GM21737 (cell line): ENCODE measurements at regions not wholly inside any gene's neighbourhood (a gene's known extent, or its start where the extent isn't known, plus 50 kb on each side); places are given as distances from the start of the nearest gene placed in this dataset.
"Not testable (repeated sequence)": the region's sequence is repeated elsewhere in the genome, so short reads cannot be mapped to it uniquely, and the experiment has no call there.

Experiments used
- ATAC-seq: cut with Tn5 transposase; IDR thresholded peaks from one replicate; pipeline ENCODE4 v1.9.1; 2021; ENCODE audit warnings: mild to moderate bottlenecking, moderate library complexity; ENCODE audit not compliant: unreplicated experiment

- not testable (repeated sequence) for ATAC-seq
These were observed 91.0 kb upstream of the SPDYE9 start for GRCh38 chr7:73176813-73177212.

- not testable (repeated sequence) for ATAC-seq
These were observed 89.5 kb upstream of the SPDYE9 start for GRCh38 chr7:73175322-73175721.

DNA sequence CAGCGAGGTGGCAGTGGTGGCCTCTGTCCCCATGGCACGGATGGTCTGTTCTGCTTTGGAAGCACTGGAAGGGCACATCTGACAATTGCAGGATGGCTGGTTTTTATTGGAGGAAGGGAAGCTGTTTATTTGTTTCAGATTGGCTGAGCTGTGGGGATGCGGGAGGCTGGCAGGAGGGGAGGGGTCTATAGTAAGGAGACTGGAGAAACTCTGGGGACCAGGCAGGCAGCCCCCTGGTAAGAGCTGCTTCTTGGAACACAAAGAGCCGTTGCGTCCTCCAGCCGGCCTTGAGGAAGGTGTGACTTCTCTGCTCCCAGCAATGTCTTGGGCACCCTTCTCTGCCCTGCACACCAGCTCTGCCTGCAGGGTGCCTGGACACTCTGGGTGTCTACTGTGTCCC is 85.1 kb upstream of the SPDYE9 start:
- not testable (repeated sequence) for ATAC-seq

DNA sequence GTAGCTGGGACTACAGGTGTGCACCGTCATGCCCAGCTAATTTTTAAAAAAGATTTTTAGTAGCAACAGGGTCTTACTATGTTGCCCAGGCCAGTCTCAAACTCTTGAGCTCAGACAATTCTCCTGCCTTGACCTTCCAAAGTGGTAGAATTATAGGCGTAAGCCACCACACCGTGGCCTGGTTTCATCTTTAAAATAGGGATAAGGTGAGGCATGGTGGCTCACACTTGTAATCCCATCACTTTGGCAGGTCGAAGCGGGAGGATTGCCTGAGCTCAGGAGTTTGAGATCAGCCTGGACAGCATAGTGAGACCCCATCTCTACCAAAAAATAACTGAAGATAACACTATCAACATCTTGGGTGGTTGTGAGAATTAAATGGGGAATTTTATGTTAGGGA is 84.6 kb upstream of the SPDYE9 start:
- not testable (repeated sequence) for ATAC-seq

- not testable (repeated sequence) for ATAC-seq
These were observed 80.3 kb upstream of the SPDYE9 start for GRCh38 chr7:73166152-73166551.

DNA sequence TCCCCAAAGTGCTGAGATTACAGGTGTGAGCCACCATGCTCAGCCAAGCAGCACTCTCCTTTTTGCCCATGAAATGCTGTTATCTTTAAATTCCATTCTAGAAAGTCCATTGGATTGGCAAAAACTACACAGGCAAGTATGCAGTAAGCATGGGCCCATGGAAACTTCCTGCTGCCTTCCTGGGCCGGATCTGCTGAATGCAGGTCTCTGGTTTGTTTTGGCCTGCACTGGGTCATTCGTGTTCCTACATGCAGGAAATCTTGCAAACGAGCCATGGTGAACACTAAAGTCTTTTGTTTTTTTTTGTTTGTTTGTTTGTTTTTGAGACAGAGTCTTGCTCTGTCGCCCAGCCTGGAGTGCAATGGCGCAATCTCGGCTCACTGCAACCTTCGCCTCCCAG is 76.8 kb upstream of the SPDYE9 start:
- ATAC-seq = not testable (repeated sequence)

DNA sequence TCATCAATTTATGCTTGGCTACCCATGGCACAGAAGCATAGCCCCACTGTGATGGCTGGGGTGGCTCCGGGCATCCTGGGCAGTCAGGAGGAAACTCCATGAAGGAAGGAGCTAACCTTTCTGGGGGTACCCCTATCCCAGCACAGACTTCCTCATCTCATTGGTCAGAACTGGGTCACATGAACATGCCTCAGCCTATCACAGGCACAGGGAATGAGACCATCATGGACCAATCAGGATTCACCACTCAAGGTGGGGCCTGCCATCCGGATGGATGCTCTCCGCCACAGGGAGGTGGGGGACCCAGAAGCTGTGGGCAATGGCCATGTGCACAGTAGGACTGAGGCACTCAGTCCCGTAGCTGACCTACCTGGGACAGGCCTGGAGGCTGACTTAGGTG is 75.9 kb upstream of the SPDYE9 start:
- not testable (repeated sequence) for ATAC-seq

GRCh38 chr7:73157169-73157661 is 71.4 kb upstream of the SPDYE9 start:
- not testable (repeated sequence) for ATAC-seq

DNA sequence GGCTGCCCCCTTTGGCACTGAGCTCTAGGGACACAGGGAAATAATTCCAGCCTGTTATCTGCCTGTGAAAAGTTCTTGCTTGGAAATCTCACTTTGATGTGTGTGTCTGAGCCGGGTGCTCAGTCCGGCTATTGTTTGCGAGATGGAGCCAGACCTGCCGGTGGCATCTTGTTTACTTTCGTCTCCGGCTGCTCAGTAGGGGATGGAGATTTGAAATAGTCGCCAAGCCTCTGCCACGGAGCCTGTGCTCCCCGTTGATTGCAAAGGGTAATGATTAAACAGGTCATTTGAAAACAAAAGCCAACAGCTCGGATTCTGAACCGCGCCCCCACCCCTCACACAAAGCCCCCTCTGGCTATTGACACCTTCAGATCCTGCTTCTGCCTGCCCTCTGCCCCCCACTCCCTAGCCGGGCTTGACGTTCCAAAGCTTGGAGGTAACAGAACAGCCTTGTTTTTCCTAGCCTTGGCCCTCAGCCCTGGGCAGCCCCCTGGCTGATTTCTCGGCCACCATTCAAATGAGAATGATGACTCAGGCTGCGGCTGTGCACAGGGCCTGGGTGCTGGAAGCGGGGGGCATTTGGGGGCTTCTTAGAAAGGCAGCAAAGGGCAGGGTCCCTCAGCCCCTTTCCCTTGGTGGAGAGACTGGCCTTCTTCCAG is 70.8 kb upstream of the SPDYE9 start:
- ATAC-seq = not testable (repeated sequence)

- ATAC-seq = peak; percentile 94
These were observed 68.8 kb upstream of the SPDYE9 start for GRCh38 chr7:73154586-73155038.

DNA sequence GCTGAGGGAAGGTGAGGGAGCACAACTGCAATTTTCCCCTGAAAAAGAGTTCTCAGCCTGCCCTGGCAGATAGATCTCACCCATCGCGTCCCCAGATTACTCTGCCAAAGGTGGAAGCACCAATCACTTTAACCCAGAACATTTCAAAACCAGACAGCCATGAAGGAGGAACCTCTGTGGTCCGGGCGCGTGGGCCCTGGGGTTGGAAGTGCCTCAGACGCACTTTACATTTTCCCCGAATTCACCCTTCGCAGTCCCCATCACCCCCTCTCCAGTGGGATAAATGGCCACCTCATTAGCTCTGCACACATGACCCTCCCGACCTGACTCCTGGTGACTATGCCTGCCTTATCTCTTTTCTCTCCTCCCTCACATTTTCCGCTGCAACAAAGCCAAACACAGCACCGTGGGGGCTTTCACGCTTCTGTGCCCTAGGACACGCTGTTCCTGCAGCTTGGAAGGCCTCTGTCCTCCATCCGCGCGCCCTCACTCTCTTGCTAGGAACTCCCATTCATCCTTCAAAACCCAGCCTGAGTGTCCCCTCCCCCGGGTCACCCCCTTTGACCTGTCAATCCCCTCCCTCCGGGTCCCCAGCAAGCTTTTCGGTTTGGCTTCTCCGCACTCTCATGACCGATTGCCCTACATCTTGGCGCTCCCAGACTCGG is 68.2 kb upstream of the SPDYE9 start:
- not testable (repeated sequence) for ATAC-seq

- not testable (repeated sequence) for ATAC-seq
These were observed 62.7 kb upstream of the SPDYE9 start for GRCh38 chr7:73148570-73148969.

DNA sequence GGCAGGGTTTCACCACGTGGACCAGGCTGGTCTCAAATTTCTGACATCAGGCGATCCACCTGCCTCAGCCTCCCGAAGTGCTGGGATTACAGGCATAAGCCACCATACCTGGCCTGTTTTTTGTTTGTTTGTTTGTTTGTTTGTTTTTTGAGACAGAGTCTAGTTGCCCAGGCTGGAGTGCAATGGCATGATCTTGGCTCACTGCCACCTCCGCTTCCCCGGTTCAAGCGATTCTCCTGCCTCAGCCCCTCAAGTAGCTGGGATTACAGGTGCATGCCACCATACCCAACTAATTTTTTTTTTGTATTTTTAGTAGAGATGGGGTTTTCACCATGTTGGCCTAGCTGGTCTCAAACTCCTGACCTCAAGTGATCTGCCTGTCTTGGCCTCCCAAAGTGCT is 61.8 kb upstream of the SPDYE9 start:
- ATAC-seq = not testable (repeated sequence)

GRCh38 chr7:73143993-73144392 is 58.2 kb upstream of the SPDYE9 start:
- ATAC-seq = not testable (repeated sequence)

GRCh38 chr7:73137922-73138321 is 52.1 kb upstream of the SPDYE9 start:
- ATAC-seq = not testable (repeated sequence)
